Right lobe of liver (tissue), 6 donors: ENCODE measurements at regions not wholly inside any gene's neighbourhood (a gene's known extent, or its start where the extent isn't known, plus 50 kb on each side); places are given as distances from the start of the nearest gene placed in this dataset.

Experiments used
- ATAC-seq, 4 donors: fragments of 200-7000 bp; cut with Tn5 transposase; one replicate each; pipeline ENCODE4 v1.9.1; 2020; ENCODE audit warnings: mild to moderate bottlenecking in 4 of 4, moderate library complexity in 4 of 4
- DNase-seq, 3 donors: peaks; one replicate each; pipeline ENCODE4 v3.0.0-alpha.2; 2020
- H3K27ac ChIP-seq, 3 donors: fragments of 200-600 bp; one replicate each; pipeline ENCODE4 v1.8.0; 2022
- H3K27me3 ChIP-seq, 2 donors: fragments of 200-600 bp; one replicate each; pipeline ENCODE4 v1.8.0; 2022
- H3K36me3 ChIP-seq, 4 donors: fragments of 200-600 bp; sonication (generic) in 1 of 4; one replicate each; pipeline versions ENCODE4 v1.5.1 to v1.8.0; 2017 to 2022; ENCODE audit warnings: control low read depth in 1 of 4
- H3K4me1 ChIP-seq, 4 donors: fragments of 200-600 bp; sonication (generic) in 1 of 4; one replicate each; pipeline versions ENCODE4 v1.5.1 to v1.8.0; 2017 to 2022; ENCODE audit warnings: control low read depth in 1 of 4
- H3K4me3 ChIP-seq, 3 donors: fragments of 200-600 bp; one replicate each; pipeline ENCODE4 v1.8.0; 2022
- H3K9me3 ChIP-seq, 4 donors: fragments of 200-600 bp; sonication (generic) in 1 of 4; one replicate each; pipeline versions ENCODE4 v1.5.1 to v1.8.0; 2017 to 2022; ENCODE audit warnings: control low read depth in 1 of 4
- POLR2A ChIP-seq: fragments of 450-650 bp; IDR thresholded peaks from one replicate; pipeline ENCODE4 v1.6.1; 2017; ENCODE audit warnings: antibody characterized with exemption, mild to moderate bottlenecking
- WGBS: methylation state at CpG from one replicate; pipeline ENCODE4 v1.1.6; 2018; ENCODE audit warnings: low coverage, low lambda C conversion rate; ENCODE audit not compliant: insufficient coverage; ENCODE audit errors: missing lambda C conversion rate; 5-methylcytosine and 5-hydroxymethylcytosine counted together
- intact Hi-C, 2 donors: fragments of 100-400 bp; cut with DNase I; formaldehyde crosslinking; loops; one replicate each; pipeline versions ENCODE4 v1.11.2 to v1.14.1; 2022
- TF ChIP-seq, protein P1 (sequence below), 4 donors: fragments of 200-600 bp in 3 of 4; fragments of 450-650 bp in 1 of 4; IDR thresholded peaks; one replicate each; pipeline versions ENCODE4 v1.5.1 to v1.8.0; 2016 to 2022; ENCODE audit warnings: antibody characterized with exemption in 4 of 4, mild to moderate bottlenecking in 2 of 4
- donor health status: DM: no; HTN: yes; CAD: no.
- donor health status: DM: no; HTN: no; CAD: no.
- donor health status: DM: no; HTN: no; CAD: no.
- donor health status: DM: no; HTN: yes; CAD: no.
- donor health status: DM: no; HTN: yes; CAD: no.

DNA sequence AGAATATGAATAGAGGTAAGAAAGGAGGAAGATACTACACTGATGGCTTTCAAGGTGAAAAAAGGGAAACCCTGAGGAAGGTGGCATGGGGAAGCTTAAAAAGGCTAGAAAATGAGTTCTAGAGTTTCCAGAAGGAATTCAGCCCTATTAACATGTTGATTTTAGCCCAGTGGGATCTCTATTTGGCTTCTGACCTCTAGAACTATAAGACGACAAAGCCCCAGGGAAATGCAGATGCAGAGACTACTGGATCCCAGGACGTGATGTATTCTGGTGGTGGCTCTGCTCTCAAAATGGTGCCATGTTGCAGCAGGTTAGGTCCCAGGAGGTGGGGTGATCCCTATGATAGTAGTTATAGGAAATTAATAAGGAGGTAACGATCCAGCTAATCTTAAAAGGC lies 120.4 kb downstream of the TMA16 start:
- Histone ChIP-seq H3K36me3 (no peaks in the 10 kb centered on the region), H3K4me3 (no peak overlapping the region), H3K27ac (no peak overlapping the region), H3K9me3 (no peaks in the 10 kb centered on the region), H3K4me1 (no peaks in the 10 kb centered on the region), H3K27me3 (no peaks in the 10 kb centered on the region)
- DNase-seq = no peak
- no peak for ATAC-seq
- TF ChIP-seq, protein P1, sequence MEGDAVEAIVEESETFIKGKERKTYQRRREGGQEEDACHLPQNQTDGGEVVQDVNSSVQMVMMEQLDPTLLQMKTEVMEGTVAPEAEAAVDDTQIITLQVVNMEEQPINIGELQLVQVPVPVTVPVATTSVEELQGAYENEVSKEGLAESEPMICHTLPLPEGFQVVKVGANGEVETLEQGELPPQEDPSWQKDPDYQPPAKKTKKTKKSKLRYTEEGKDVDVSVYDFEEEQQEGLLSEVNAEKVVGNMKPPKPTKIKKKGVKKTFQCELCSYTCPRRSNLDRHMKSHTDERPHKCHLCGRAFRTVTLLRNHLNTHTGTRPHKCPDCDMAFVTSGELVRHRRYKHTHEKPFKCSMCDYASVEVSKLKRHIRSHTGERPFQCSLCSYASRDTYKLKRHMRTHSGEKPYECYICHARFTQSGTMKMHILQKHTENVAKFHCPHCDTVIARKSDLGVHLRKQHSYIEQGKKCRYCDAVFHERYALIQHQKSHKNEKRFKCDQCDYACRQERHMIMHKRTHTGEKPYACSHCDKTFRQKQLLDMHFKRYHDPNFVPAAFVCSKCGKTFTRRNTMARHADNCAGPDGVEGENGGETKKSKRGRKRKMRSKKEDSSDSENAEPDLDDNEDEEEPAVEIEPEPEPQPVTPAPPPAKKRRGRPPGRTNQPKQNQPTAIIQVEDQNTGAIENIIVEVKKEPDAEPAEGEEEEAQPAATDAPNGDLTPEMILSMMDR (IDR thresholded peaks at IDR 0.05) = no peak
- TF ChIP-seq POLR2A = no peak
- 61% methylated on average over 3 of the region's 3 CpGs for WGBS
- intact Hi-C loops = no loop called here

DNA sequence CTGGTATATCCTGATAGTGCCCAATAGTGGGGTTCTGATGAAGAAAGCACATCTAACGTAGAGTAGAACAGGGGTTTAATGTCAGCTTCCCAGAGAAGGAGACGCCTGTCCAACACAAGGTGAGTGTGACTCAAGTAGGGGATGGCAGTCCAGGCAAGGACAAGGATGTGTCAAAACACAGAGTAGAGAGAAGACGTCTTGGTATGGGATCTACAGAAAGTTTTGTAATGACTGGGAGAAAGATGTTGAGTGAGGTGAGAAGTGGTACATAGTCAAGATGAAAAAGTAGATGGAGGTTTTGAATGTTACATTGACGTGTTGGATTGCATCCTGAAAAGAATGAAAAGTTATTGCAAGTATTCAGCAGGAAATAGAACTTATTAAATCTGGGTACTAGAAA lies 124.4 kb downstream of the TMA16 start:
- Histone ChIP-seq H3K9me3 (no peaks in the 10 kb centered on the region), H3K4me3 (no peak overlapping the region), H3K27me3 (no peaks in the 10 kb centered on the region), H3K4me1 (no peaks in the 10 kb centered on the region), H3K36me3 (no peaks in the 10 kb centered on the region), H3K27ac (no peak overlapping the region)
- no peak for ATAC-seq
- DNase-seq = no peak
- no peak for TF ChIP-seq POLR2A
- TF ChIP-seq, protein P1 (IDR thresholded peaks at IDR 0.05) = no peak
- intact Hi-C loops = no loop called here
- 44% methylated on average over 4 of the region's 4 CpGs for WGBS

DNA sequence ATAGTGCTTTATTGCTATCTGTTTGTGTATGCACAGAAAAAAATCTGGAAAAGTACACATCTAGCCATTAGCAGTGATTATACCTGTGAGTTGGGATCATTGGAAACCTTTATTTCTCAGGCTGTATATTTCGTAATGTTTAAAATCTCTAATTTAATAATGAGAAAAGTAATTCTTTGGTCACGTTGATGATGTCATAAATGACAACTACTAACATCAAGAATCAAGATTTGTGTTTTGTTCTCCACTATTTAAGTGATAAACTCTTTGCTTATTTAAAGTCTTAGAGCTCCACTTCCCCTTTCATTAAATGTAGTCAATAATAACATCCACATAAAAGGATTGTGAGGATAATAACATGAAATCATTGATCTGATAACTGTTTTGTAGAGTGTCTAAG lies 126.2 kb downstream of the TMA16 start:
- TF ChIP-seq POLR2A = no peak
- TF ChIP-seq, protein P1 (IDR thresholded peaks at IDR 0.05) = no peak
- H3K9me3 ChIP-seq = no peaks in the 10 kb centered on the region
- H3K27ac ChIP-seq = no peak overlapping the region
- H3K4me1 ChIP-seq = no peaks in the 10 kb centered on the region
- H3K4me3 ChIP-seq = no peak overlapping the region
- 54% methylated on average over 2 of the region's 2 CpGs for WGBS
- H3K36me3 ChIP-seq = no peaks in the 10 kb centered on the region
- H3K27me3 ChIP-seq = no peaks in the 10 kb centered on the region
- DNase-seq = no peak
- intact Hi-C loops = no loop called here
- no peak for ATAC-seq

DNA sequence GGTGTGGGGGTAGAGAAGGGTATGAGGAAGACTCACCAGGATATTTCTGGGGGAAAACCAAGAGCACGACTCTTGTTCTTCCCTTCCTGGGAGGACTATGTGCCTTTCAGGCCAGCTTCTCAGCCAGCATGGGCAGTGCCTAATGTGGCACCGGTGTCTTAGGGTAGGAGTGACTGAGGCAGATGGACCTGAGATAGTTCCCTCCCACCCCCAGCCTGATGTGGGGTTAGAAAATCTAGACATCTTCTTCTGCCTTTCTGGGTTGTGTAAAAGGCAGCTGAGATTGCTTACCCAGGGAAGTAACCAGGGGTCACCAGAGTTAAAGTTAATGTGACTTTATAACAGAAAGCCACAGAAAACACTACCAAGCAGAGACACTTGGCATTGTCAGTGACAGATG lies 127.3 kb downstream of the TMA16 start:
- intact Hi-C loops = no loop called here
- Histone ChIP-seq H3K27ac (no peak overlapping the region), H3K27me3 (no peaks in the 10 kb centered on the region), H3K4me1 (no peaks in the 10 kb centered on the region), H3K4me3 (no peak overlapping the region), H3K36me3 (no peaks in the 10 kb centered on the region), H3K9me3 (no peaks in the 10 kb centered on the region)
- WGBS = 50% methylated on average over 2 of the region's 2 CpGs
- DNase-seq (no peak), ATAC-seq (peak; percentile 40 to 76 (median 54))
- TF ChIP-seq POLR2A = no peak
- TF ChIP-seq, protein P1 (IDR thresholded peaks at IDR 0.05) = no peak
